ENCODE measurements at regions not wholly inside any gene's neighbourhood (a gene's known extent, or its start where the extent isn't known, plus 50 kb on each side); places are given as distances from the start of the nearest gene placed in this dataset.

DNA sequence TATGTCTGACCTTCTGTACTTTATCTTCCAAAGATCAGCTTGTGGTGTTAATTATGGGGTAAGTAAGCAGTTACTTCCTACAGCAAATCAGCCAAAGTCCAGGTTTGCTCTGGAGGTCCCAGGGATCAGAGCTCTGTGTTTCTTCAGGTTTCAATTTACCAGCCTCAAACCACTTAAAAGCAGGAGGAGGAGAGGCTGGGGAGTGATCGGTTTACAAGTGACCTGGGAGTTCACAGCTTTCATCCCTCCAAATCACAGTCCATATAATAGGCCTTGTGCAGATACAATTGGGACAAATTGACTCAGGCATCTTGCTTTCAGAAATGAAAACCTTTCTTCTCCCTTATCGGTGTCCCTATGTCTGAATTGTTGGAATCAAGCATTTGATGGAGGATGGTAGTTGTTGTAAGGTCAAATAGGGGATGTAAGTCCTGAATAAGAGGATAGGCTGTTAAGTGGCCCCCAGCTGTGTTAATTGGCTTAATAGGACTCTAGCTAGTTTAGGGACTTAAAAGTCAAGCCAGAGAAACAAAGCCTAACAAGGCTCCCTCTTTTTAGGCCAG, 188.0 kb upstream of the NT5C1B start:
- Histone ChIP-seq H3K36me3 (no peaks in the 10 kb centered on the region), H3K27me3 (no peaks in the 10 kb centered on the region), H3K9me3 (no peaks in the 10 kb centered on the region), H3K4me1 (no peaks in the 10 kb centered on the region), H3K4me3 (no peak overlapping the region), H3K27ac (no peak overlapping the region)
- intact Hi-C loops (cut with DNase I; ENCODE audit: low total_unique reads) = no loop called here
- no peak for DNase-seq
- TF ChIP-seq POLR2A (IDR thresholded peaks at IDR 0.05) = no peak
- TF ChIP-seq, protein P1, sequence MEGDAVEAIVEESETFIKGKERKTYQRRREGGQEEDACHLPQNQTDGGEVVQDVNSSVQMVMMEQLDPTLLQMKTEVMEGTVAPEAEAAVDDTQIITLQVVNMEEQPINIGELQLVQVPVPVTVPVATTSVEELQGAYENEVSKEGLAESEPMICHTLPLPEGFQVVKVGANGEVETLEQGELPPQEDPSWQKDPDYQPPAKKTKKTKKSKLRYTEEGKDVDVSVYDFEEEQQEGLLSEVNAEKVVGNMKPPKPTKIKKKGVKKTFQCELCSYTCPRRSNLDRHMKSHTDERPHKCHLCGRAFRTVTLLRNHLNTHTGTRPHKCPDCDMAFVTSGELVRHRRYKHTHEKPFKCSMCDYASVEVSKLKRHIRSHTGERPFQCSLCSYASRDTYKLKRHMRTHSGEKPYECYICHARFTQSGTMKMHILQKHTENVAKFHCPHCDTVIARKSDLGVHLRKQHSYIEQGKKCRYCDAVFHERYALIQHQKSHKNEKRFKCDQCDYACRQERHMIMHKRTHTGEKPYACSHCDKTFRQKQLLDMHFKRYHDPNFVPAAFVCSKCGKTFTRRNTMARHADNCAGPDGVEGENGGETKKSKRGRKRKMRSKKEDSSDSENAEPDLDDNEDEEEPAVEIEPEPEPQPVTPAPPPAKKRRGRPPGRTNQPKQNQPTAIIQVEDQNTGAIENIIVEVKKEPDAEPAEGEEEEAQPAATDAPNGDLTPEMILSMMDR (IDR thresholded peaks at IDR 0.05) = no peak

DNA sequence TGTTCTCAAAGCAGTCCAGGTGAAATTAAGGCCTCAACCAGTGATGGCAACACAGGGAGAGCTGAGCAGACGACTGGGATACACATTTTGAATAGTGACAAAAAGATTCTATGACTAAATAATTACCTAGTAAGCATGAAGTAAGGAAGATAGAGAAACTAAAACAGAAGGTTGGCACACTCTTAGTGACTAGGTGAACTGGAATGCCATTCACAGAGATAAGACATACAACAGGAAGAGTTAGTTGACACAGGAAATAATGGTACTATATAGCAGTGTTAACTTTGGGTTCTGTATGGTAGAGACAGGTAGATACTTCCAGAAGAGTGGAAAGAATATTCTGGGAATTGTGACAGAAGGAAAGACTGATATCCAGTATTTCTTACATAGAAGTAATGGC, 181.8 kb upstream of the NT5C1B start:
- intact Hi-C loops (cut with DNase I; ENCODE audit: low total_unique reads) = no loop called here
- TF ChIP-seq, protein P1 (IDR thresholded peaks at IDR 0.05) = no peak
- TF ChIP-seq POLR2A (IDR thresholded peaks at IDR 0.05) = no peak
- H3K4me1 ChIP-seq = no peaks in the 10 kb centered on the region
- no peaks in the 10 kb centered on the region for H3K36me3 ChIP-seq
- no peak overlapping the region for H3K27ac ChIP-seq
- H3K4me3 ChIP-seq = no peak overlapping the region
- H3K9me3 ChIP-seq = peaks cover 0 to 3% of the 10 kb centered on the region in 2 donors
- no peaks in the 10 kb centered on the region for H3K27me3 ChIP-seq
- DNase-seq = no peak

DNA sequence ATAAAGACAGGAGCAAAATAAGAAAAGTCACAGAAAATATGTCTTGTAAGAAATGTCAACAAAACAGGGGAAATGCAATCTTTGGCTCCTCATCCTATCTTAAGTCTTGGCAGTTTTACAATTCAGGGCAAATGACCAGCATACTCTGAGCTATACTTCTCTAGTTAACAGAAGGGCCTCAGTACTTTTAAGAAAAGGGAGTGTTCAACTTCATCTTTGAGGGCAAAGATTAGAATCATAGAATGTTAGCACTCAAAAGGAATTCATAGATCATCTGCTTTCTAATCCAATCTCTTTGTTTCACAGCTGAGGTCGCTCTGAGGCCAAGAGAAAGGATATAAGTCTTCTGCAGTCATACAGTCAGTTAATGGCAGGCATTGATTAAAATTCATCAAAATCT, 174.0 kb upstream of the NT5C1B start:
- Histone ChIP-seq H3K27ac (no peak overlapping the region), H3K4me3 (no peak overlapping the region), H3K27me3 (no peaks in the 10 kb centered on the region), H3K9me3 (no peaks in the 10 kb centered on the region), H3K4me1 (no peaks in the 10 kb centered on the region), H3K36me3 (no peaks in the 10 kb centered on the region)
- intact Hi-C loops (cut with DNase I; ENCODE audit: low total_unique reads) = no loop called here
- no peak for DNase-seq
- TF ChIP-seq POLR2A (IDR thresholded peaks at IDR 0.05) = no peak
- TF ChIP-seq, protein P1 (IDR thresholded peaks at IDR 0.05) = no peak

DNA sequence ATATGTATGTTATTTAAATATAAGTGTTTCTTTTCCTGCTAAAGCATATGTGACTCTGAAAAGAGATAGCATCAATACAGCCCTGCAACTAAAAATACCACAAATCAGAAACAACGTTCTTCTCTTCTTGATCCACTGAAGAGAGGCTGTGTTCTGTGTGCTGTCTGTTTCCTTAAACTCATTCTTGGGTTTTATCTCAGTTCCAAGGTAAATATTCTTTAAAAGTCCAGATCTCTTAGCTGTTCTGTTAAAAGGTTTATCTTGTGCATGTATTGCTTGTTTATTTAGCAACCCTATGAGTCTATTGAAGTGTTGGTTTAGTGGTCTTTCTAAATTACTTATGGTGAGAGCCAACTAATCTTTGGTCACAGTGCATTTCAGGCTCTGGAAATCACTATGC, 173.3 kb upstream of the NT5C1B start:
- Histone ChIP-seq H3K27ac (no peak overlapping the region), H3K4me1 (no peaks in the 10 kb centered on the region), H3K4me3 (no peak overlapping the region), H3K9me3 (no peaks in the 10 kb centered on the region), H3K27me3 (no peaks in the 10 kb centered on the region), H3K36me3 (no peaks in the 10 kb centered on the region)
- no peak for TF ChIP-seq POLR2A (IDR thresholded peaks at IDR 0.05)
- TF ChIP-seq, protein P1 (IDR thresholded peaks at IDR 0.05) = no peak
- no peak for DNase-seq
- intact Hi-C loops (cut with DNase I; ENCODE audit: low total_unique reads) = no loop called here

DNA sequence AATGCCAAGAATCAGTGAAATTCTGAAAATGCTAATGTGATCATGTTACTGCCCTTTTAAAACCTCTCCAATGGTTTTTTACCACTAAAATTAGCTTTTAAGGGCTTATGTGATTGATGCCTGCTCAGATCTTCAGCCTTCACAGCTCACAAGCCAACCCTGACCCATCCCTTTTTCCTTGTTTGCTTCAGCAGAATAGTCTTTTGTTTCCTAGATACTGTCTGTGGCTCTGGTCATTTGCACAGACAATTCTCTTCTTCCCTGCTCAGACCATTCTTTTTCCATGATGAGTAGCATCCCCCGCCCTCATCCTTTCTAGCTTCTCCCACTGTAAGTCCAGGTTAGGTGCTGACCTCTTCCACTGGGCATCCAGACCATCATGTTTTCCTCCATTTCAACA, 164.9 kb upstream of the NT5C1B start:
- H3K27me3 ChIP-seq = no peaks in the 10 kb centered on the region
- intact Hi-C loops (cut with DNase I; ENCODE audit: low total_unique reads) = no loop called here
- no peak overlapping the region for H3K27ac ChIP-seq
- no peaks in the 10 kb centered on the region for H3K36me3 ChIP-seq
- DNase-seq = no peak
- no peaks in the 10 kb centered on the region for H3K4me1 ChIP-seq
- H3K4me3 ChIP-seq = no peak overlapping the region
- no peaks in the 10 kb centered on the region for H3K9me3 ChIP-seq
- TF ChIP-seq POLR2A (IDR thresholded peaks at IDR 0.05) = no peak
- TF ChIP-seq, protein P1 (IDR thresholded peaks at IDR 0.05) = no peak
